GM19351 (cell line): ENCODE measurements at regions not wholly inside any gene's neighbourhood (a gene's known extent, or its start where the extent isn't known, plus 50 kb on each side); places are given as distances from the start of the nearest gene placed in this dataset.

ENCODE experiments used
- ATAC-seq: cut with Tn5 transposase; IDR thresholded peaks from one replicate; pipeline ENCODE4 v1.9.1; 2021; ENCODE audit warnings: mild to moderate bottlenecking, moderate library complexity; ENCODE audit not compliant: unreplicated experiment

DNA sequence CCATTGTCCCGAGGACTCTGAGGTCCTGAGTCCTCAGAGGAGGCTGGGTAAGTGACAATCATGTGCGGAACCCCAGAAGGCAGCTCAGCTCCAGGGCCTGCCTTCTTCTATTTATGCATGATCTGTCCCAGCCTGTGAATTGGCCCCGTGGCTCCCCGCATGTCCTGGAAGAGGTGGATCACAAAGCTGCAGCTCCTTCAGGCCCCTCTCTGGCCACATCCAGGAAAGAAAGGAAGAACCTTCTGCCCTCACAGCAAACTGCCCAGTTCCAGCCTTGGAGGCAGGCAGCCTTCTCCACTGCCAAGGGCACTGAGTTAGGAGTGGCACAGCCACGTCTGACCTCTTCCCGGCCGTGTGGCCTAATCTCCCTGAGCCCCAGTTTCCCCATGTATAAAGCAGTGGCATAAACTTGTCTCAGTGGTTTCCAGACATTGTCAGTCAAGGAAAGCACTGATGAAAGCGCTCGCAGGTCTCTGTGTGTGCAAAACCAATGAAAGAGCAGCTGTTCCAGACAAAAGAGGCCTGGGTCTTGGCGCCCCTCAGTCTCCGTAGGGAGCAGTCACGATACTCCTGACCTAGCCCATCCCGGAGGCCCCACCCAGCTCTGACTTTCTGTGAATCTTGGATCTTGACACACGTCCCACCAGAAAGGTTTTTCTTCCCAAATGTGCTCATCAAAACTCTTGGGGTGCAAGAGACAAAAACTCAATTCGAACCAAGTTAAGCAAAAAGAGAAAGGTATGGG lies 497.3 kb downstream of the SHQ1 start:
- ATAC-seq: no peak

DNA sequence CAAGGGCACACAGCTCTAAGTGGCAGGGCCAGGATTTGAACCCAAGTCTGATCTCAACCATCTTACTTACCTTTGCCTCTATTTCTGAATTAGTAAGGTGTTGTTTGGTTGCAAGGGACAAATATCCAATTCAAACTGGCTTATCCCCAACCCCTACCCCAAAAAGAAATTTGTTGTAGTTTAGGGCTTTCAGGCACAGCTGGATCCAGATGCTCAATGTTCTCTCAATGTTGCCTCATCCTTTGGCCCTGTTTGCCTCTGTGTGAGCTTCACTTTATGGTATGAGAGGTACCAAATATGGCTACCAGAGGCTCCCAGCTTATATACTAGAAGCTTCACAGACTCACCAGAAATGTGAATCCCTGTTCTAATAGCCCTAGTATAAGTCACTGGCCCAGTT lies 499.9 kb downstream of the SHQ1 start:
- ATAC-seq: no peak

DNA sequence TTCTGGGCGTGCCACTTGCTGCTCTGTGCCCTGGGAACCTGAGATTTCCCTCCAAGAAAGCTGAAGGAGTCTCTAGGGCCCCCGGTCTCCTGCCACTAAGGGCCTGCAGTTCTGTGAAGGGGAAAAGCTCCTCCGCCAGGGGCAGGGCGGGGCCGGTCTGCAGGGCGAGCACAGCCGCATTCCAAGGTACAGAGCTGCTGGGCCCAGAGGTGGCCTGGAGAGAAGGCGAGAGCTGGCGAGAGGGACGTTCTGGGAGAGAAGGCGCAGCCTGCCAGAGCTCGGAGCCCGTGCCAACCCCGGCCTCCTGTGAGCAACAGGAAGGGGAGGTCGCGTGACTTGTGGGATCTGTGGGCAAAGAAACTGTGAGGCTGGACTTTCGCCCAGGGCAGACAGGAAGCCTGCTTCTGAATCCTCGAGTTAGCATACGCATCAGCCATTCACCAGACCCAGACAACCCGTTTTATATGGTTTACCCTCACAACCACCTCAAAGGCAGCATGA lies 500.4 kb downstream of the SHQ1 start:
- ATAC-seq: no peak

DNA sequence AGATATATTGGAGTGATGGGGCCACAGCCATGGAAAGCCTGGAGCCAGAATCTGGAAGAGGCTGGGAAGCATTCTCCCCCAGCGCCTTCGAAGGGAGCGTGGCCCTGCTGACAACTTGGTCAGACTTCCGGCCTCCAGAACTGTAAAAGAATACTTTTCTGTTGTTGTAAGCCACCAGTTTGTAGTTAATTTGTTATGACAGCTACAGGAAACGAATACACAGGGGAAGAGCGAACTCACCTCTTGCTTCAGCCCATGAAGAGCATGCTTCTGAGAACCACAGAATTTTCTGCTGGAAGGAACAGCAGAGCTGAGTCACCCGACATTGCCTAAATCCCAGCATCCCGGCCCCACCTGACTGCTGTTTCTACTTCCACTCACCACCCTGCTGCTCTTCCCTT lies 501.7 kb downstream of the SHQ1 start:
- no peak for ATAC-seq

DNA sequence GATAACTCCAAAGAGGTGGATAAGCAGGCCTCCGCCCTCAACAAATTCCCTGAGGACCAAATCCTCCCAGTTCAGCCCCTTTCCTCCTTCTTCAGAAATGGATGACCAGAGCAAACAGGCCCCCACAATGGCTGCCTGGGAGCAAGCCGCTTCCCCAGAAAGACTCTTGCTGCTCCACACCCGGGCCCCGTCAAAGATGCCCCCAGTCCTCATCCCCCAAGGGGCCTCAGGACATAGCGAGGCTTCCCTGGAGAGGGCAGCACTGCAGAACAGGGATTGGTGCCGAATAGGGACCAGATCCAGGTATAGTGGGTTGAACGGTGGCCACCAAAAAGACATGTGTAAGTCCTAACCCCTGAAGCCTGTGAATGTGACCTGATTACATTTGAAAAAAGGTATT lies 502.3 kb downstream of the SHQ1 start:
- ATAC-seq: no peak

DNA sequence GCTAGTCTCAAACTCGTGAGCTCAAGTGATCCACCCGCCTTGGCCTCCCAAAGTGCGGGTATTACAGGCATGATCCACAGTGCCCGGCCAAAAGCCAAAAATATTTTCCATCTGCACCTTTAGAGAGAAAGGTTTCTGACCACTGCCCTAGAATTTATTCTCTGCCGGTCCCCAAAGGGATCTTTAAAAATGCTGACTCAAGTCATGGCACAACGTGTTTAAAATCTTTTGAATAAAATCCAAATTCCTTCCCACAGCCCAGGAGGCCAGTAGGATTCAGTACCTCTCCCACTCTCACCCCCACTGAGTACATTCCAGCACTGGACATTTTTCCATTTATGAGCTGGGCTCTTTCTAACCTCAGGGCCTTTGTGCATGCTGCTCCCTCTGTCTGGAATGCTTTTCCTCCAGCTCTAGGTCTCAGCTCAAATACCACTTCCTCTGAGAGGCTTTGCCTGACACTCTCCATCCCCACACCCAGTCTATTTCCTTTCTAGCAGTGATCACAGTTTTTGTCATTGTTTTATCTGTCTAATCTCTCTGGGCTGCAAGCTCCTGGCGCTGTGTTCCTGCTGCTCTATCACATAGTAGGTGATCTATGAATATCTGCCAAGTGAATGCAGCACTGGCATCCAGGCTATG lies 502.9 kb downstream of the SHQ1 start:
- no peak for ATAC-seq

DNA sequence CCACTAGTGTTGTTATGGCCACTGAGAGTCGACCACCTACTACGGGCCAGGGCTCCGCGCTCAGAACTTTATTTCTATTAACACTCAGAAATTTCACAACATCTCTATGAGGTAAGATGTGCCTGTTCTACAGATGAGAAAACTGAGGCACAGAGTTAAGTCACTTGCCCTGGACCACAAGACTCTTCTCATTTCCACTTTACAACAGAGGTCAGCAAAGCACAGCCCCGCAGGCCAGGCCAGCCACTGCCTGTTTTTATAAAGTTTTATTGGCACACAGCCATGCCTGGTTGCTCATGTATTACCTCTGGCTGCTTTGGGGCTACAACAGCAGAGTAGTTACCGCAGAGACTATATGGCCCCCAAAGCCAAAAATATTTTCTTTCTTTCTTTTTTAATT lies 503.6 kb downstream of the SHQ1 start:
- no peak for ATAC-seq

DNA sequence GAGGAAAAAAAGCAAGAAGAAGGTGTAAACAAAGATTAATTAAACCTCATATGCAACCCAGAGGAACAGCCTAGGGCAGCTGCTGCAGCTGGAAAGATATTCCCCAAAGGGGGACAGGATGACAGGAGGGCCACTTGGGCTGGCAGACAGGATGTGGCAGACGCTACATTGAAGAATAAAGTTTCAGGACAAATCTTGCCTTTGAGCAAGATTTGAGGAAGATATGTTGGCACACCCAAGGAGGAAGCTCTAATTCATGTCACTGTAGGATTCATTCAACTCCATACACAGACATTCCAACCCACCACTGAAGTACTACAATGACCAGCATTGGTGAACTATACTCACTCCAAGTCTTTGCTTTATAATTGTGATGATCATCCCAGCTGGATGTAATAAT lies 504.0 kb downstream of the SHQ1 start:
- no peak for ATAC-seq

DNA sequence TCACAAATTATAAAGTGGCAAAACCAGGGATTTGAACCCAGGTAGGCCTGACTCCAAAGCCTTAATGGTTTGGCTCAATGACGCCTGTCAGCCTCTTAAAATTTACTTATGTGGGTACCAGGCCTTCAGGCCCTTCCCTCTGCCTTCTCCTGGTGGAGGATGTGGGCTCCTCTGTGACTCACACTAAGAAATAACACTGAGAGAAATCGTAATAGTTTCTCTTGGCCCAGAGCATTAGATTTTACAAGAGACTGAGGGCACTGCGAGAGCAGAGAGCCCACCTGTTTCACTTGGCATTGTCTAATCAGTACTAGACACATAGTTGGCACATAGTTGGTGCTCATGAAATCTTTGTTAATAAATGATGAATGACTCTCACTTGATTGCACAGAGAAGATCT lies 505.2 kb downstream of the SHQ1 start:
- no peak for ATAC-seq

DNA sequence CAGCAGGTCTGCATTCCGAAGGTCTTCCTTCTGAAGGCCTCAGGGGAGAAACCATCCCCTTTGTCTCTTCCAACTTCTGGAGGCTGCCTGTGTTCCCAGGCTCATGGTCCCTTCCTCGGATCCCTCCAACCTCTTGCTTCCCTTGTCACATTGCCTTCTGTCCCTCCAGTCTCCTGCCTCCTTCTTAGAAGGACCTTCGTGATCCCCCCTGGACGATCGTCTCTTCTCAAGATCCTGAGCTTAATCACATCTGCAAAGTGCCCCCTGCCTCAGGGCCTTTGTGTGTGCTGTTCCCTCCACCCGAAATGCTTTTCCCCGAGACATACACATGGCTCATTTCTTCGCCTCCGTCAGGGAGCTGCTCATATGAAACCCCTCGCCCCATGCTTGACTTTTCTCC lies 505.8 kb downstream of the SHQ1 start:
- ATAC-seq: no peak

DNA sequence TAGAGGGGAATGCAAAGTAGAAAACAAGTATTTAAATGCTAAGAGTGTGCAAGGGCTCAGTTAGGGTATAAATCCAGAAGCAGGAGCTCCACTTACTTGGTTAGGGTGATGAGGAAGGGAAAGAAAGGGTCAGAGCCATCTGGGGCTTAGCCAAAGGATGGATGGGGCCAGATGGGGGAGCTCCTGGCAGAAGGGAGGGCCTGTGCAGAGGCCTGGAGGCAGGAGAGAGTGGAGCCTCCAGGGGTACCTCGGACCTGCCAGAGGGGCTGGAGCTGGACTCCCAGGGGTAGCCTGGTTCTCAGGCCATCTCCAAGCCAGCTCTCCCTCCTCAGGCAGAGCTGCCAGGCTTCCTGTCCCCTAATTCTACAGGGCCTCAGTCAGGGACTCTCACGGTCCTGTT lies 506.3 kb downstream of the SHQ1 start:
- ATAC-seq: no peak

DNA sequence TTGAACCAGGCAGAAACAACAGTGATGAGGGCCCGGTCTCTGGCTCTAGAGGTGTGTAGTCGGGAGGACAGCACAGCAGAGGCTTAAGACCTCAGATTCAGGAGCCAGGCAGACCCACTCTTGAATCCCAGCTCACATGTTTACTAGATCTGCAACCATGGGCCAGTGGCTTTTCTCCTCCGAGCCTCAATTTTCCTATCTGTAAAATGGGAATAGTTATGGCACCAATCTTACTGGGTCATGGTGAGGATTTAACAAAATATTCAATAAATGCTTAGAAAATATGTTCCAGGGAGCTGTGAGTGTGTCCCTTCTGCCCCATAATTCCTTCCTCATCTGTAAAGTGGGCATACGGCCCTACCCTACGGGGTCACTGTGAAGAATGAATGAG lies 506.9 kb downstream of the SHQ1 start:
- no peak for ATAC-seq

DNA sequence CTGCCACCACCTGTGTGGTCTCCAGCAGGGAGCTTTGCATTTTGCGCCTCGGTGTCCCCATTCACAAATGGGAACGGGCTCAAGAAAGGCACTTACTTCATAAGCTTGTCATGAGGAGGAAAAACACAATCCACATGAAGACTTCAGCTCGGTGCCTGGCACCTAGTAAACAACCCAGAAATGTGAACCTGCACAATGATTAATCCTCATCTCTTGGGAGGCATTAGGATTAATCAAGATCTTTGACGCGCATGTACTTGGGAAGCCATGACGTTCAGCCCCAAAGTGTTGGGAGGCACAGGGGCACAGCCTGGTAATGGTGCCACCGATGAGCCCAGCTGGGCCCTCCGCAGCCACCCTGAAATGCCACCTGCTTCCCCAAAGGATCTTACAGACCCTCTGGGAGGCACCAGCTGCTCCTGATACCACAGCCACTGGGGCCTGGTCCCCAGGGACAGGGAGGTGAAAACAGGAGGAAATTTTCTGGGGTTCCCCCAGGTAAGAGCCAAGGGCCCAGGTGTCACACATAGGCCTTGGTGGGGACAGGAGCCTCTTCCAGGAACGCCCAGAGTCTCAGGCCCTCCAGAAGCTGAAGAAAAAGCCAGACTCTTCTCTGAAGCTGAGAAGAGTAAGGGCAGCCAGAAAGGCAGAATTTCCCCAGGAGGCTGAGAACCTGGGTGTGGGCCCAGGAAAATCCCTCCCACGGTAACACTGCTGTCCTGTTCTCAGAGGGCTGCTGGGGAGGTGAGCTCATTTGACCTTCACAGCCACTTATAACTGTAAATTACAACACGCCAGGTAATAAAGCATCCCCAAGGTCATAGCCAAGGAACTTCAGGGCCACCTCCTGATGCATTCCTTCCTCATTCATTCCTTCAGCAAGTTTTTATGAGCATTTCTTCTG lies 507.5 kb downstream of the SHQ1 start:
- no peak for ATAC-seq

DNA sequence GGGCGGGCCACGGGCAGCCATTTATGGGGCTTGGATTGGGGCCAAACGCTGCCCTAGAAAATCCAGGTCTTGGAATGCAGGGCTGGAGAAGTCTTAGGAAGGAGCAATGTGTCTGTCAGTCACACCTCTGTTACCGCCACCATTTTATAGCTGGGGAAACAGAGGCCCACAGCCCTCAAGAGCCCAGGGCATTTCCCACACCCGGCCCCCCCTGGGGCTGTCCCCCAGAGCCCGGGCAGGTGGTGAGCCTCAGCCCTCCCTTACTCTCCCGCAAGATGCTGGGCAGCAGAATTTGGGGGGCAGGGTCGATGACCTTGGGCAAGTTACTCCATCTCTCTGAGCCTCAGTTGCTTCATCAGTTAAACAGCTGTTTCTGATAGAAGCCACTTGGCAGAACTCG lies 508.2 kb downstream of the SHQ1 start:
- ATAC-seq: no peak

DNA sequence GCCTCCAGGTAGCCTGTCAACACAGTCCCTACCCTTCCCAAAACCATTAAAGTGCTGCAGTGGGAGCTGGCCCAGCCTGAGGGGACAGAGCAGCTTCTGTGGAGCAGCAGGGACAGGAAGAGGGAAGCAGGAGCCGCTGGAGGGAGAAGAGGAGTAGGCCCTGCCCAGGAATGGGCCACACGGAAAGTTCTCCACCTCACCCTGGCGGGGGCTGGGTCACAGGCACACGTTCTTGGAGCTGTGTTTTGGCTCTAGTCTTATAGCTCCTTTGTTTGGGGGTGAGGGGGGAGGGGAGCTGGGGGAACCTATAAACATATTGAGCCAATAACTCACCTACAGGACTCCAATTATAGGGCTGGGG lies 508.6 kb downstream of the SHQ1 start:
- no peak for ATAC-seq

DNA sequence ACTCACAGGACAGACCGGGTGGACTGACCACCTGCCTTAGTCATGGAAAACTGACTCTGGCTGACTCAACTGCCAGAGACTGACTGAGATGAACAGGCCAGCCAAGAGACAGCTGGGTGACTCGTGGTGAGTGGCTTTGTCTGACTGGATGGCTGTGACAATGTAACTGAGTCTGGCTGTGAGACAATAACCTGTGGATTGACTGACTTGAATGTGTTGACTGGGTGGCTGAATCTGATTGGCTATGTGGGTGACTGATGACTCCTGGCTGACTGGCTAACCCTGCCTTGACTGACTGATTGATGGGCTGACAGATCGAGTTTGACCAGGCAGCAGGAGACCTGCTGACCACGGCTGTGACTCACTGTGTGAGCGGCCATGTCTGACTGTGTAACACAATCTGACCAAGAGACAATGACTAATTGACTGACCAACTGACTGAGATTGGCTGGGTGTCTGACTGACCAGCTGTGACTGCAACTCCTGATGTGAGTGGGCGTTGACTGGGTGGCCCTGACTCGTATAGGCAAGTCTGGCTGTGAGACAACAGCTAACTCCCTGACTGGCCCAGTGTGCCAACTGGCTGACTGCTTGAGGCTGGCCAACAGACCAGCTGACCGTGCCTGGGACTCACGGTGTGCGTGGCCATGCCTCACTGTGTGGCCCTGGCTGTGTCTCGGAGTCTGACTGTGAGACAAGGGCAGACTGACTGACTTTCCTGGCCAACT lies 509.1 kb downstream of the SHQ1 start:
- ATAC-seq: no peak

DNA sequence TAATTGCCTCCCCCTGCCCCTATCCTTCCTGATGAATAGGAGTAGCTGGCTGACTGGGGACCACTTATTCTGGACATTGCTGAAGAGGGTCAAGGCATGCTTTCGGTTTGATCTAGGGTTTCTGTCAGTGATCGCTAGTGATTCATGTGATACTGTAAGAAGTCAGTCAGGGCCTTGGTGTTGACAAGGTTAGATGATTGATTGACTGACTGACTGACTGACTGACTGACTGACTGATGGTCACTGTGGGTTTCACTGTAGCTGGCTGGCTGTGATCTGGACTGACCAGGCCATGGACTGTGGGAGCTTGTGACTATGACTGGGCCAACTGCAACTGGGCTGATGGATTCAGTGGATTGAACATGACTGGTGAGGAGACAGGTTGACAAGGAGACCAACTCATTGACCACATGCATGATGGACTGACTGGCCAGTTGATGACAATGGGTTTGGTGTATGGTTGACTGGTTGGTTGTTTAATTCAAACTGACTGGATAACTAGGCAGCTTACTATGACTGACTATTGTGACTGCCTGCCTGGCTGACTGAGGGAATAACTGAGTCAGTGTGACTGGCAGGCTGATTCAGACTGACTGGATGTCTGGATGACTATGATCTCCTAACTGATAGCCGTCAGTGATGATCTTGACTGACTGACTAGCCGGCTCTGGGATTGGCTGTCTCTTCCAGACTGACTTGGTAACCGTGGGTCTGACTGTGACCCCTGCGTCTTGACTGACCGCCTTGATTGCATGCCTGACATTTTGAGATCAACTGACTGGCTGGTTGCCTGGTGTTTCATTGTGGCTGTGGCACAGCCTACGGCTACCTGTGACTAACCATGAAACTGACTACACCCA lies 509.9 kb downstream of the SHQ1 start:
- no peak for ATAC-seq

DNA sequence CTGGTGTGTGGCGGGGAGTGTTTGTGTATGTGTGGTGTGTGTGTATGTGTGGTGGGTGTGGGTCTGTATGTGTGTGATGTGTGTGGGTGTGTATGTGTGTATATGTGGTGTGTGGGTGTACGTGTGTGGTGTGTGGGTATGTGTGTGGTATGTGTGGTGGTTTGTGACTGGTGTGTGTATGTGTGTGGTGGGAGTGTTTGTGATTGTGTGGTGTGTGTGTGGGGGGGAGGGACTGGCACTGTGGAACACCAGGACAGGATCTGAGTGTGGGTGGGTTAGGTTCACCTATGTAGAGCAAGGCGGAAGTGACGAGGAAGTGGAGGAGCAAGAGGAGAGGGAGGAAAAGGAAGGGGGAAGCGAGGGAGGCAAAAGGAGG lies 510.8 kb downstream of the SHQ1 start:
- ATAC-seq: no peak

DNA sequence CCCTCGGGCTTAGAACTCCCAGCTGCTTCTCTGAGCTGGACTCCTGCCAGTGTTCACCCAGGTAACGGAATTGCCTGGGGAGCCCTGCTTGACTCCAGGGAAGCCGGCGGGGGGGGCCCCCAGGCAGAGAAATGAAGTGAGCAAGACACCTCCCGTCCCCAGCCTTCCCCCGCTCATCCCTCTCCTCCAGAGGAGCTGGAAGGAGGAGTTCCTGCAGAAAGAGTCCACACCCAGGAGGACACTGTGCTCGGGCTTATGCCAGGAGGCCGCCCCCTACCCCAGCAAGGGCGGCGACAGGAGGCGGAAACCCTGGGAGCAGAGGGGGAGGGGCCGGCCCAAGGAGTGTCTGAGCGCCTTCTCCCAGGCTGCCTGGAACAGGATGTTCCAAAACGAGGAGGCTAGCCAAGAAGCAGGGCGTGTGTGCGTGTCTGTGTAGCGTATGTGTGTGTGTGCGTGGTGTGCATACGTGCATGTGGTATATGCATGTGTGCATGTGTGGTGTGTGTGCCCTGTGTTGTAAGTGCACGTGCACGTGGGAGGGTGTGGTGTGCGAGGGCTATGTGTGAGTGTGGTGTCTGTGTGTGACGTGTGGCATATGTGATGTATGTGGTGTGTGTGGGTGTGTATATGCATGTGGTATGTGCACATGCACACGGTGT lies 511.3 kb downstream of the SHQ1 start:
- no peak for ATAC-seq
